A549 (cell line): ENCODE measurements at regions not wholly inside any gene's neighbourhood (a gene's known extent, or its start where the extent isn't known, plus 50 kb on each side); places are given as distances from the start of the nearest gene placed in this dataset.

Experiments used
- ATAC-seq, 2 experiments: fragments of 200-7000 bp in 1 of 2; fragments of >200 bp in 1 of 2; cut with Nextera tagmentation in 1 of 2; cut with Tn5 transposase in 1 of 2; 3 replicates each; pipeline versions ENCODE4 v1.8.0 to v1.9.1; 2018 to 2020; ENCODE audit warnings: mild to moderate bottlenecking in 1 of 2, moderate library complexity in 1 of 2
- CTCF ChIA-PET: fragments of 300-600 bp; sonication (Branson Sonifier 250); formaldehyde crosslinking; extraction: SDS; loops from one replicate; lab custom pipeline; 2021; ENCODE audit warnings: antibody characterized with exemption, inconsistent platforms; lab: Yijun Ruan, JAX
- POLR2A ChIA-PET: fragments of 350-600 bp; formaldehyde crosslinking; extraction: SDS; loops from one replicate; lab custom pipeline; 2021; ENCODE audit warnings: antibody characterized with exemption, inconsistent platforms; lab: Yijun Ruan, JAX
- DNase-seq, 2 experiments: peaks; one replicate each; pipeline versions ENCODE4 v3.0.0 to v3.0.0-alpha.2; 2011 to 2016; ENCODE audit warnings: low read depth in 1 of 2, low spot score in 1 of 2
- FAIRE-seq: peaks from 2 replicates; lab custom pipeline; 2011; peaks lifted over from hg19 to GRCh38; lab: Jason Lieb, UNC
- H3K27ac ChIP-seq, 2 experiments: fragments of >200 bp; sonication (Bioruptor Twin); formaldehyde crosslinking; 3 replicates each; pipeline ENCODE4 v1.5.1; 2016 to 2017
- H3K4me1 ChIP-seq: fragments of >200 bp; sonication (Bioruptor Twin); formaldehyde crosslinking; 3 replicates; pipeline ENCODE4 v1.6.1; 2016
- H3K4me2 ChIP-seq: fragments of >200 bp; sonication (Bioruptor Twin); formaldehyde crosslinking; 3 replicates; pipeline ENCODE4 v1.6.1; 2016
- H3K4me3 ChIP-seq: fragments of >200 bp; sonication (Bioruptor Twin); formaldehyde crosslinking; 3 replicates; pipeline ENCODE4 v1.5.1; 2016
- H3K9me3 ChIP-seq: fragments of >200 bp; sonication (Bioruptor Twin); formaldehyde crosslinking; 3 replicates; pipeline ENCODE4 v1.6.1; 2016
- ATOH8 ChIP-seq: fragments of 250-450 bp; sonication (Bioruptor Pico); IDR thresholded peaks from 2 replicates; pipeline ENCODE4 v1.5.0; 2020; ENCODE audit warnings: low read depth, mild to moderate bottlenecking, moderate library complexity
- CBX2 ChIP-seq: fragments of 200-600 bp; sonication (generic); IDR thresholded peaks from 2 replicates; pipeline ENCODE4 v1.6.1; 2016; ENCODE audit warnings: low read depth, mild to moderate bottlenecking, borderline replicate concordance
- CEBPB ChIP-seq, 2 experiments: fragments of >200 bp in 1 of 2; sonication (Bioruptor Twin) in 1 of 2; formaldehyde crosslinking in 1 of 2; IDR thresholded peaks; 2 replicates each; pipeline ENCODE4 v1.6.1; 2012 to 2016
- CHD2 ChIP-seq: fragments of 150-350 bp; IDR thresholded peaks from 2 replicates; pipeline ENCODE4 v1.6.1; 2014; ENCODE audit warnings: low read length; ENCODE audit not compliant: partially characterized antibody
- CTCF ChIP-seq: fragments of >200 bp; sonication (Bioruptor Twin); formaldehyde crosslinking; IDR thresholded peaks from 3 replicates; pipeline ENCODE4 v1.5.1; 2016
- E2F6 ChIP-seq: IDR thresholded peaks from 2 replicates; pipeline ENCODE4 v1.6.1; 2012; ENCODE audit warnings: low read depth, borderline replicate concordance
- EHF ChIP-seq: fragments of 250-450 bp; sonication (Bioruptor Pico); IDR thresholded peaks from 2 replicates; pipeline ENCODE4 v1.5.0; 2020; ENCODE audit warnings: mild to moderate bottlenecking
- ELK1 ChIP-seq: fragments of 150-350 bp; IDR thresholded peaks from 2 replicates; pipeline ENCODE4 v1.6.1; 2014; ENCODE audit warnings: low read depth, mild to moderate bottlenecking, low read length
- EP300 ChIP-seq, 2 experiments: fragments of >200 bp; sonication (Bioruptor Twin); formaldehyde crosslinking; IDR thresholded peaks; 2 replicates in 1 of 2; 3 replicates in 1 of 2; pipeline ENCODE4 v1.6.1; 2016 to 2017
- ESRRA ChIP-seq: fragments of 150-350 bp; IDR thresholded peaks from 2 replicates; pipeline ENCODE4 v1.6.1; 2014; ENCODE audit warnings: mild to moderate bottlenecking, low read length, borderline replicate concordance
- FOSB ChIP-seq: fragments of 250-450 bp; sonication (Bioruptor Pico); IDR thresholded peaks from 2 replicates; pipeline ENCODE4 v1.5.0; 2020; ENCODE audit warnings: mild to moderate bottlenecking, moderate library complexity
- FOSL2 ChIP-seq, 2 experiments: fragments of 450-650 bp in 1 of 2; fragments of >200 bp in 1 of 2; sonication (Bioruptor Twin) in 1 of 2; formaldehyde crosslinking; IDR thresholded peaks; 2 replicates each; pipeline versions ENCODE4 v1.5.0 to v1.6.1; 2016 to 2020; ENCODE audit warnings: mild to moderate bottlenecking in 1 of 2, moderate library complexity in 1 of 2
- FOXS1 ChIP-seq: fragments of 250-450 bp; sonication (Bioruptor Pico); IDR thresholded peaks from 2 replicates; pipeline ENCODE4 v1.5.0; 2020; ENCODE audit warnings: mild to moderate bottlenecking, moderate library complexity
- GATA3 ChIP-seq: IDR thresholded peaks from 2 replicates; pipeline ENCODE4 v1.6.1; 2012; ENCODE audit warnings: borderline replicate concordance
- HOXB13 ChIP-seq: fragments of 250-450 bp; sonication (Bioruptor Pico); IDR thresholded peaks from 2 replicates; pipeline ENCODE4 v1.5.0; 2020; ENCODE audit warnings: low read depth, mild to moderate bottlenecking, moderate library complexity
- JUN ChIP-seq, 2 experiments: fragments of >200 bp; sonication (Bioruptor Twin); formaldehyde crosslinking; IDR thresholded peaks; 2 replicates in 1 of 2; 3 replicates in 1 of 2; pipeline ENCODE4 v1.6.1; 2016 to 2017
- JUNB ChIP-seq: fragments of >200 bp; sonication (Bioruptor Twin); formaldehyde crosslinking; IDR thresholded peaks from 2 replicates; pipeline ENCODE4 v1.6.1; 2016
- KDM1A ChIP-seq: fragments of 200-600 bp; sonication (generic); IDR thresholded peaks from 2 replicates; pipeline ENCODE4 v1.6.1; 2016; ENCODE audit warnings: low read depth, mild to moderate bottlenecking
- MAFK ChIP-seq: fragments of 450-650 bp; IDR thresholded peaks from 2 replicates; pipeline ENCODE4 v1.6.1; 2014; ENCODE audit not compliant: partially characterized antibody
- MAZ ChIP-seq: fragments of 150-350 bp; IDR thresholded peaks from 2 replicates; pipeline ENCODE4 v1.6.1; 2014; ENCODE audit warnings: antibody characterized with exemption, low read depth, low read length, borderline replicate concordance
- MYC ChIP-seq: IDR thresholded peaks from 2 replicates; pipeline ENCODE4 v1.6.1; 2012; ENCODE audit warnings: mild to moderate bottlenecking, inconsistent platforms, low read length, improper control_type of control experiment, borderline replicate concordance
- PBX3 ChIP-seq: IDR thresholded peaks from 2 replicates; pipeline ENCODE4 v1.6.1; 2012
- PHF8 ChIP-seq: fragments of 200-600 bp; sonication (generic); IDR thresholded peaks from 2 replicates; pipeline ENCODE4 v1.6.1; 2016; ENCODE audit warnings: low read depth, mild to moderate bottlenecking, antibody characterized with exemption, moderate library complexity, borderline replicate concordance
- RAD21 ChIP-seq, 2 experiments: fragments of >200 bp in 1 of 2; sonication (Bioruptor Twin) in 1 of 2; formaldehyde crosslinking in 1 of 2; IDR thresholded peaks in 1 of 2; conservative IDR thresholded peaks in 1 of 2; 2 replicates in 1 of 2; 3 replicates in 1 of 2; pipeline ENCODE4 v1.6.1; 2012 to 2018; ENCODE audit warnings: inconsistent platforms in 1 of 2
- RCOR1 ChIP-seq: fragments of 150-350 bp; IDR thresholded peaks from 2 replicates; pipeline ENCODE4 v1.6.1; 2014; ENCODE audit warnings: antibody characterized with exemption, low read length, low read depth
- RFX5 ChIP-seq: fragments of 450-650 bp; IDR thresholded peaks from 2 replicates; pipeline ENCODE4 v1.7.1; 2014; ENCODE audit warnings: antibody characterized with exemption, mild to moderate bottlenecking, moderate library complexity
- ZC3H11A ChIP-seq: fragments of 450-650 bp; IDR thresholded peaks from 2 replicates; pipeline ENCODE4 v1.6.1; 2014; ENCODE audit warnings: antibody characterized with exemption, mild to moderate bottlenecking
- ZFP36 ChIP-seq: fragments of 450-650 bp; IDR thresholded peaks from 2 replicates; pipeline ENCODE4 v1.6.1; 2014; ENCODE audit warnings: borderline replicate concordance; ENCODE audit not compliant: partially characterized antibody
- ZSCAN20 ChIP-seq: fragments of 250-450 bp; sonication (Bioruptor Pico); IDR thresholded peaks from 2 replicates; pipeline ENCODE4 v1.8.0; 2022; ENCODE audit warnings: mild to moderate bottlenecking, moderate library complexity
- WGBS: methylation state at CpG from one replicate; pipeline ENCODE4 v1.1.6; 2017; ENCODE audit errors: missing lambda C conversion rate; 5-methylcytosine and 5-hydroxymethylcytosine counted together

- peak in 1 of 2 experiments; percentile 74 for DNase-seq
Measured at GRCh38 chr9:21682981-21683380, 119.5 kb upstream of the MTAP start.

GRCh38 chr9:21683484-21684175, 118.8 kb upstream of the MTAP start:
- peak overlapping the region; percentile 82 for H3K4me2 ChIP-seq
- POLR2A ChIA-PET = interaction anchor here (0.7 to 4.8 kb wide), 10 partner anchors 91 to 132 kb away, joined by 3 to 61 read pairs (median 6); partner anchors contain the start of gene MTAP
- ATAC-seq = no peak
- 2% methylated on average over 4 of the region's 4 CpGs for WGBS
- H3K27ac ChIP-seq = peak overlapping the region; percentile 92 to 94
- FAIRE-seq = peak; percentile 92
- DNase-seq = no peak
- H3K9me3 ChIP-seq = no peaks in the 10 kb centered on the region
- peak overlapping the region; percentile 17; the same call in 1 of the 3 replicates for H3K4me3 ChIP-seq
- peaks cover 91% of the 10 kb centered on the region for H3K4me1 ChIP-seq
- CTCF ChIA-PET = interaction anchor here (0.7 to 1.8 kb wide), 8 partner anchors 10 to 125 kb away, joined by 3 to 5 read pairs (median 3); no protein-coding TSS in a partner anchor
- 0 out of 2 replicates have a peak, but pooled peaks have one; percentile 21 for TF ChIP-seq FOSB
- TF ChIP-seq RCOR1 = no peak
- TF ChIP-seq FOSL2 (IDR thresholded peaks at IDR 0.05) = no peak
- TF ChIP-seq FOSL2 (CRISPR knock-in tag; IDR thresholded peaks at IDR 0.05) = no peak
- no peak for TF ChIP-seq CTCF
- TF ChIP-seq PHF8 = no peak
- TF ChIP-seq MYC = no peak
- TF ChIP-seq FOXS1 = no peak
- TF ChIP-seq EHF (CRISPR knock-in tag) = no peak
- TF ChIP-seq ZSCAN20 = no peak
- no peak for TF ChIP-seq MAFK
- no peak for TF ChIP-seq MAZ
- TF ChIP-seq ELK1 = no peak

More at GRCh38 chr9:21682981-21683380, 119.5 kb upstream of the MTAP start:
- Histone ChIP-seq H3K9me3 (no peaks in the 10 kb centered on the region), H3K27ac (peak overlapping the region; percentile 92 to 94), H3K4me3 (peak overlapping the region; percentile 2; the same call in 1 of the 3 replicates), H3K4me2 (peak overlapping the region; percentile 82), H3K4me1 (peaks cover 95% of the 10 kb centered on the region)
- WGBS = 6% methylated on average over 2 of the region's 2 CpGs
- peak in 1 of 2 experiments; percentile 4; a peak in 2 of 6 replicates for ATAC-seq
- ChIA-PET POLR2A (interaction anchor here (0.6 to 4.8 kb wide), 9 partner anchors 9 to 129 kb away, joined by 3 to 61 read pairs (median 6); partner anchors contain the start of gene MTAP), CTCF (interaction anchor here (0.7 to 1.8 kb wide), 7 partner anchors 10 to 124 kb away, joined by 3 to 5 read pairs (median 3); no protein-coding TSS in a partner anchor)
- no peak for TF ChIP-seq CHD2
- TF ChIP-seq FOSB = no peak
- 0 out of 2 replicates have a peak, but pooled peaks have one; percentile 21 for TF ChIP-seq ATOH8
- TF ChIP-seq CBX2 = no peak
- TF ChIP-seq ZC3H11A = no peak
- TF ChIP-seq HOXB13 (CRISPR knock-in tag) = peak; percentile 50; the same call in 1 of the 2 replicates
- peak; percentile 35 to 74; a peak in 2 of 4 replicates for TF ChIP-seq CEBPB (IDR thresholded peaks at IDR 0.05)
- peak; percentile 76 for TF ChIP-seq JUNB
- no peak for TF ChIP-seq ZFP36
- TF ChIP-seq PBX3 = no peak
- TF ChIP-seq E2F6 = no peak
- no peak for TF ChIP-seq FOSL2 (IDR thresholded peaks at IDR 0.05)
- peak; percentile 87 for TF ChIP-seq FOSL2 (CRISPR knock-in tag; IDR thresholded peaks at IDR 0.05)
- peak; percentile 59; the same call in 1 of the 2 replicates for TF ChIP-seq GATA3
- no peak for TF ChIP-seq PHF8
- no peak for TF ChIP-seq ELK1
- peak; percentile 81 to 82 for TF ChIP-seq JUN (IDR thresholded peaks at IDR 0.05)
- no peak for TF ChIP-seq ESRRA
- no peak for TF ChIP-seq KDM1A
- TF ChIP-seq EP300 (IDR thresholded peaks at IDR 0.05) = 0 out of 5 replicates have a peak, but pooled peaks of 1 of the 2 experiments have one; percentile 49
- no peak for TF ChIP-seq RFX5
- TF ChIP-seq RAD21 (conservative IDR thresholded peaks at IDR 0.05 in 1 of 2, IDR thresholded peaks at IDR 0.05 in 1 of 2) = no peak
- peak; percentile 97 for FAIRE-seq
